ENCODE measurements at regions not wholly inside any gene's neighbourhood (a gene's known extent, or its start where the extent isn't known, plus 50 kb on each side); places are given as distances from the start of the nearest gene placed in this dataset.

DNA sequence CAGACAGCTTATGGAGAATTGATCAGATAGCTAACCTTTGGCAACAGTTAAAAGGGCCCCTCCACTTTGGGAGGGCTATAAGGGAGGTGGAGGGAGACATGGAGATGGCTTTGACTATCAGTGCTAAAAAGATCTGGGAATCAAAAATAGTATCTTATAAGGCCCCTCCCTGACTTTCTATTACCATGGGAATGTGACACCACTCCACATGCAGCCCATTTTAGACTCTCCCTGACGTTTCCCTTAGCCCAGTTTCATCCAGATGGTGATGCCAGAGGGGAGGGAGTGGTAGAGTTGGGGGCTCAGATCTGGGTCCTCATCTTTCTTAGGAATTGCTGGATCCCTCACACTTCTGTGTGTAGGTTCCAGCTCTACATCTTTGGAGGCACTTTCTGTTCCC, 200.0 kb upstream of the DTNBP1 start:
- TF ChIP-seq POLR2A (IDR thresholded peaks at IDR 0.05; ENCODE audit: low read length) (no peak), GATA1 (IDR thresholded peaks at IDR 0.05; ENCODE audit: low read depth, low read length) (no peak)
